ENCODE measurements at regions not wholly inside any gene's neighbourhood (a gene's known extent, or its start where the extent isn't known, plus 50 kb on each side); places are given as distances from the start of the nearest gene placed in this dataset.

GRCh38 chr6:74058606-74059005 is 362.6 kb downstream of the CD109 start:
- Mint-ChIP-seq H3K4me3 (no peak overlapping the region), H3K27ac (no peak overlapping the region), H3K36me3 (no peaks in the 10 kb centered on the region), H3K27me3 (peaks cover 0 to 6% (median 0%) of the 10 kb centered on the region in 5 donors), H3K4me1 (no peaks in the 10 kb centered on the region), H3K9me3 (peaks cover 0 to 13% (median 0%) of the 10 kb centered on the region in 11 donors)
- ATAC-seq (no peak), DNase-seq (no peak)
- no peaks in the 10 kb centered on the region for H3K36me3 ChIP-seq (ENCODE audit: control insufficient read depth in 2 of 3, insufficient read depth in 3 of 3, low read length in 3 of 3)
- POLR2A ChIA-PET, result no interaction called here
- H3K9me3 ChIP-seq (ENCODE audit: control insufficient read depth in 2 of 3, low read length in 3 of 3), result no peaks in the 10 kb centered on the region
- H3K4me1 ChIP-seq (ENCODE audit: control insufficient read depth in 2 of 2, insufficient read depth in 2 of 2, low read length in 2 of 2), result no peaks in the 10 kb centered on the region
- H3K27ac ChIP-seq (ENCODE audit: low read depth, low read length), result no peak overlapping the region
- H3K27me3 ChIP-seq (ENCODE audit: control insufficient read depth in 2 of 2, insufficient read depth in 2 of 2, low read length in 2 of 2), result no peaks in the 10 kb centered on the region
- no peak overlapping the region for H3K4me3 ChIP-seq (ENCODE audit: low read length)
- CTCF ChIA-PET, result no interaction called here
- intact Hi-C loops (cut with micrococcal nuclease), result no loop called here

- no peak overlapping the region for H3K4me3 Mint-ChIP-seq
- H3K27me3 ChIP-seq (ENCODE audit: control insufficient read depth in 2 of 2, insufficient read depth in 2 of 2, low read length in 2 of 2), result no peaks in the 10 kb centered on the region
- CTCF ChIA-PET, result no interaction called here
- intact Hi-C loops (cut with micrococcal nuclease), result no loop called here
- no peaks in the 10 kb centered on the region for H3K4me1 ChIP-seq (ENCODE audit: control insufficient read depth in 2 of 2, insufficient read depth in 2 of 2, low read length in 2 of 2)
- H3K27me3 Mint-ChIP-seq, result peaks cover 0 to 6% (median 2%) of the 10 kb centered on the region in 5 donors
- H3K27ac ChIP-seq (ENCODE audit: low read depth, low read length), result no peak overlapping the region
- no peak for ATAC-seq
- no peaks in the 10 kb centered on the region for H3K9me3 ChIP-seq (ENCODE audit: control insufficient read depth in 2 of 3, low read length in 3 of 3)
- POLR2A ChIA-PET, result no interaction called here
- no peak for DNase-seq
- no peaks in the 10 kb centered on the region for H3K36me3 Mint-ChIP-seq
- no peak overlapping the region for H3K4me3 ChIP-seq (ENCODE audit: low read length)
- peaks cover 0 to 13% (median 0%) of the 10 kb centered on the region in 11 donors for H3K9me3 Mint-ChIP-seq
- H3K36me3 ChIP-seq (ENCODE audit: control insufficient read depth in 2 of 3, insufficient read depth in 3 of 3, low read length in 3 of 3), result no peaks in the 10 kb centered on the region
- no peak overlapping the region for H3K27ac Mint-ChIP-seq
- no peaks in the 10 kb centered on the region for H3K4me1 Mint-ChIP-seq
Measured at GRCh38 chr6:74057326-74057725, 361.3 kb downstream of the CD109 start.

GRCh38 chr6:74054190-74054589 is 358.2 kb downstream of the CD109 start:
- no peaks in the 10 kb centered on the region for H3K4me1 ChIP-seq (ENCODE audit: control insufficient read depth in 2 of 2, insufficient read depth in 2 of 2, low read length in 2 of 2)
- intact Hi-C loops (cut with micrococcal nuclease), result no loop called here

GRCh38 chr6:74050921-74051320 is 354.9 kb downstream of the CD109 start:
- POLR2A ChIA-PET, result no interaction called here

More at GRCh38 chr6:74054190-74054589, 358.2 kb downstream of the CD109 start:
- H3K27ac Mint-ChIP-seq, result no peak overlapping the region
- ATAC-seq (no peak), DNase-seq (no peak)
- no peaks in the 10 kb centered on the region for H3K36me3 ChIP-seq (ENCODE audit: control insufficient read depth in 2 of 3, insufficient read depth in 3 of 3, low read length in 3 of 3)
- H3K4me3 Mint-ChIP-seq, result no peak overlapping the region
- ChIA-PET CTCF (no interaction called here), POLR2A (no interaction called here)
- H3K27me3 ChIP-seq (ENCODE audit: control insufficient read depth in 2 of 2, insufficient read depth in 2 of 2, low read length in 2 of 2), result no peaks in the 10 kb centered on the region
- H3K4me1 Mint-ChIP-seq, result no peaks in the 10 kb centered on the region
- peaks cover 0 to 13% (median 0%) of the 10 kb centered on the region in 11 donors for H3K9me3 Mint-ChIP-seq
- H3K36me3 Mint-ChIP-seq, result no peaks in the 10 kb centered on the region
- no peaks in the 10 kb centered on the region for H3K9me3 ChIP-seq (ENCODE audit: control insufficient read depth in 2 of 3, low read length in 3 of 3)
- no peak overlapping the region for H3K4me3 ChIP-seq (ENCODE audit: low read length)
- H3K27me3 Mint-ChIP-seq, result peaks cover 0 to 7% (median 4%) of the 10 kb centered on the region in 5 donors
- no peak overlapping the region for H3K27ac ChIP-seq (ENCODE audit: low read depth, low read length)

GRCh38 chr6:74048387-74048786 is 352.4 kb downstream of the CD109 start:
- no peaks in the 10 kb centered on the region for H3K36me3 Mint-ChIP-seq
- Histone ChIP-seq H3K36me3 (ENCODE audit: control insufficient read depth in 2 of 3, insufficient read depth in 3 of 3, low read length in 3 of 3) (no peaks in the 10 kb centered on the region), H3K4me1 (ENCODE audit: control insufficient read depth in 2 of 2, insufficient read depth in 2 of 2, low read length in 2 of 2) (no peaks in the 10 kb centered on the region), H3K27me3 (ENCODE audit: control insufficient read depth in 2 of 2, insufficient read depth in 2 of 2, low read length in 2 of 2) (no peaks in the 10 kb centered on the region), H3K27ac (ENCODE audit: low read depth, low read length) (no peak overlapping the region), H3K9me3 (ENCODE audit: control insufficient read depth in 2 of 3, low read length in 3 of 3) (no peaks in the 10 kb centered on the region), H3K4me3 (ENCODE audit: low read length) (no peak overlapping the region)
- no peak overlapping the region for H3K27ac Mint-ChIP-seq
- ChIA-PET POLR2A (no interaction called here), CTCF (no interaction called here)
- DNase-seq (no peak), ATAC-seq (no peak)
- H3K4me3 Mint-ChIP-seq, result no peak overlapping the region
- peaks cover 0 to 7% (median under 1%) of the 10 kb centered on the region in 5 donors for H3K27me3 Mint-ChIP-seq
- intact Hi-C loops (cut with micrococcal nuclease), result no loop called here
- peaks cover 0 to 6% (median 0%) of the 10 kb centered on the region in 11 donors for H3K9me3 Mint-ChIP-seq
- H3K4me1 Mint-ChIP-seq, result no peaks in the 10 kb centered on the region

More at GRCh38 chr6:74050921-74051320, 354.9 kb downstream of the CD109 start:
- no peaks in the 10 kb centered on the region for H3K36me3 ChIP-seq (ENCODE audit: control insufficient read depth in 2 of 3, insufficient read depth in 3 of 3, low read length in 3 of 3)
- no peaks in the 10 kb centered on the region for H3K27me3 ChIP-seq (ENCODE audit: control insufficient read depth in 2 of 2, insufficient read depth in 2 of 2, low read length in 2 of 2)
- Mint-ChIP-seq H3K27me3 (peaks cover 0 to 7% (median 4%) of the 10 kb centered on the region in 5 donors), H3K4me3 (no peak overlapping the region), H3K9me3 (peaks cover 0 to 5% (median 0%) of the 10 kb centered on the region in 11 donors), H3K36me3 (no peaks in the 10 kb centered on the region), H3K27ac (no peak overlapping the region), H3K4me1 (no peaks in the 10 kb centered on the region)
- H3K4me1 ChIP-seq (ENCODE audit: control insufficient read depth in 2 of 2, insufficient read depth in 2 of 2, low read length in 2 of 2), result no peaks in the 10 kb centered on the region
- H3K4me3 ChIP-seq (ENCODE audit: low read length), result no peak overlapping the region
- DNase-seq, result no peak
- CTCF ChIA-PET, result no interaction called here
- H3K27ac ChIP-seq (ENCODE audit: low read depth, low read length), result no peak overlapping the region
- ATAC-seq, result no peak
- intact Hi-C loops (cut with micrococcal nuclease), result no loop called here
- H3K9me3 ChIP-seq (ENCODE audit: control insufficient read depth in 2 of 3, low read length in 3 of 3), result no peaks in the 10 kb centered on the region

GRCh38 chr6:74044417-74045096 is 348.6 kb downstream of the CD109 start:
- Histone ChIP-seq H3K4me1 (ENCODE audit: control insufficient read depth in 2 of 2, insufficient read depth in 2 of 2, low read length in 2 of 2) (no peaks in the 10 kb centered on the region), H3K27ac (ENCODE audit: low read depth, low read length) (no peak overlapping the region), H3K36me3 (ENCODE audit: control insufficient read depth in 2 of 3, insufficient read depth in 3 of 3, low read length in 3 of 3) (no peaks in the 10 kb centered on the region), H3K27me3 (ENCODE audit: control insufficient read depth in 2 of 2, insufficient read depth in 2 of 2, low read length in 2 of 2) (no peaks in the 10 kb centered on the region), H3K4me3 (ENCODE audit: low read length) (no peak overlapping the region), H3K9me3 (ENCODE audit: control insufficient read depth in 2 of 3, low read length in 3 of 3) (no peaks in the 10 kb centered on the region)
- ChIA-PET POLR2A (no interaction called here), CTCF (interaction anchor here (0.7 kb wide), 1 partner anchor 21 kb away, joined by 4 read pairs; no protein-coding TSS in a partner anchor)
- Mint-ChIP-seq H3K27ac (no peak overlapping the region), H3K9me3 (peaks cover 0 to 10% (median 1%) of the 10 kb centered on the region in 11 donors), H3K4me3 (no peak overlapping the region), H3K4me1 (no peaks in the 10 kb centered on the region), H3K27me3 (no peaks in the 10 kb centered on the region), H3K36me3 (no peaks in the 10 kb centered on the region)
- DNase-seq (no peak), ATAC-seq (no peak)
- intact Hi-C loops (cut with micrococcal nuclease), result no loop called here

- ATAC-seq (no peak), DNase-seq (no peak)
- H3K27me3 Mint-ChIP-seq, result no peaks in the 10 kb centered on the region
- H3K4me3 Mint-ChIP-seq, result no peak overlapping the region
- H3K4me1 Mint-ChIP-seq, result no peaks in the 10 kb centered on the region
- Histone ChIP-seq H3K4me3 (ENCODE audit: low read length) (no peak overlapping the region), H3K36me3 (ENCODE audit: control insufficient read depth in 2 of 3, insufficient read depth in 3 of 3, low read length in 3 of 3) (no peaks in the 10 kb centered on the region), H3K9me3 (ENCODE audit: control insufficient read depth in 2 of 3, low read length in 3 of 3) (no peaks in the 10 kb centered on the region), H3K4me1 (ENCODE audit: control insufficient read depth in 2 of 2, insufficient read depth in 2 of 2, low read length in 2 of 2) (no peaks in the 10 kb centered on the region), H3K27me3 (ENCODE audit: control insufficient read depth in 2 of 2, insufficient read depth in 2 of 2, low read length in 2 of 2) (no peaks in the 10 kb centered on the region), H3K27ac (ENCODE audit: low read depth, low read length) (no peak overlapping the region)
- H3K36me3 Mint-ChIP-seq, result peaks cover 0 to 10% (median 0%) of the 10 kb centered on the region in 5 donors
- H3K27ac Mint-ChIP-seq, result no peak overlapping the region
- POLR2A ChIA-PET, result no interaction called here
- H3K9me3 Mint-ChIP-seq, result peaks cover 3 to 22% (median 9%) of the 10 kb centered on the region in 11 donors
- intact Hi-C loops (cut with micrococcal nuclease), result no loop called here
- CTCF ChIA-PET, result no interaction called here
Measured at GRCh38 chr6:74041420-74041819, 345.4 kb downstream of the CD109 start.

Data from naive thymus-derived CD4-positive, alpha-beta T cell (primary cell).